Transverse colon (tissue), 4 donors: ENCODE measurements at regions not wholly inside any gene's neighbourhood (a gene's known extent, or its start where the extent isn't known, plus 50 kb on each side); places are given as distances from the start of the nearest gene placed in this dataset.

Experiments
- DNase-seq: peaks from one replicate; pipeline ENCODE4 v3.0.0-alpha.2; 2019
- H3K27ac ChIP-seq, 4 donors: fragments of 200-600 bp; sonication (generic); 2 replicates each; pipeline ENCODE4 v1.5.1; 2016 to 2018; ENCODE audit warnings: inconsistent platforms in 4 of 4
- H3K27me3 ChIP-seq: fragments of 200-600 bp; sonication (generic); 2 replicates; pipeline ENCODE4 v1.5.1; 2017; ENCODE audit warnings: inconsistent platforms
- H3K36me3 ChIP-seq, 4 donors: fragments of 200-600 bp; sonication (generic); 2 replicates each; pipeline ENCODE4 v1.5.1; 2017 to 2019; ENCODE audit warnings: inconsistent platforms in 4 of 4
- H3K4me1 ChIP-seq, 4 donors: fragments of 200-600 bp; sonication (generic); 2 replicates each; pipeline ENCODE4 v1.5.1; 2017 to 2020; ENCODE audit warnings: inconsistent platforms in 4 of 4
- H3K4me3 ChIP-seq, 4 donors: fragments of 200-600 bp; sonication (generic); 1 replicate in 1 of 4; 2 replicates in 3 of 4; pipeline versions ENCODE4 v1.5.1 to v1.6.1; 2017 to 2019; ENCODE audit warnings: inconsistent platforms in 4 of 4
- H3K9me3 ChIP-seq, 2 donors: fragments of 200-600 bp; sonication (generic); 2 replicates each; pipeline ENCODE4 v1.5.1; 2017 to 2019; ENCODE audit warnings: inconsistent platforms in 2 of 2
- CTCF ChIP-seq, 5 experiments: fragments of 200-600 bp in 3 of 5; fragments of 450-650 bp in 2 of 5; sonication (generic) in 3 of 5; IDR thresholded peaks; 1 replicate in 2 of 5; 2 replicates in 3 of 5; pipeline ENCODE4 v1.5.1; 2016 to 2017; ENCODE audit warnings: antibody characterized with exemption in 5 of 5, inconsistent platforms in 3 of 5, mild to moderate bottlenecking in 2 of 5, moderate library complexity in 1 of 5
- EP300 ChIP-seq: sonication (generic); formaldehyde crosslinking; IDR thresholded peaks from one replicate; pipeline ENCODE4 v1.6.1; 2017; ENCODE audit warnings: antibody characterized with exemption, low read depth
- POLR2A ChIP-seq: fragments of 450-650 bp; IDR thresholded peaks from one replicate; pipeline ENCODE4 v1.6.1; 2016; ENCODE audit warnings: antibody characterized with exemption, mild to moderate bottlenecking, moderate library complexity
- POLR2AphosphoS5 ChIP-seq, 3 donors: sonication (generic); formaldehyde crosslinking; IDR thresholded peaks; one replicate each; pipeline ENCODE4 v1.6.1; 2016; ENCODE audit warnings: antibody characterized with exemption in 3 of 3
- WGBS, 2 donors: methylation state at CpG; one replicate each; pipeline ENCODE4 v1.1.5; 2018; ENCODE audit warnings: low coverage in 1 of 2; 5-methylcytosine and 5-hydroxymethylcytosine counted together
- in situ Hi-C, 4 donors: fragments of 200-750 bp; cut with MboI; loops; one replicate each; pipeline versions ENCODE4 v1.15.0 to v1.15.1; 2017; ENCODE audit warnings: low sequenced_read_pairs in 3 of 4, low pct_ligation_motif_present in 1 of 4, low pct_unique_long_range_greater_than_20kb in 1 of 4
- intact Hi-C: fragments of 100-400 bp; cut with DNase I; formaldehyde crosslinking; loops from one replicate; pipeline ENCODE4 v1.15.1; 2023; ENCODE audit warnings: low total_unique reads

- Histone ChIP-seq H3K9me3 (no peaks in the 10 kb centered on the region), H3K27ac (no peak overlapping the region), H3K4me1 (no peaks in the 10 kb centered on the region), H3K27me3 (no peaks in the 10 kb centered on the region), H3K36me3 (no peaks in the 10 kb centered on the region), H3K4me3 (no peak overlapping the region)
- TF ChIP-seq POLR2A = no peak
- TF ChIP-seq POLR2AphosphoS5 (IDR thresholded peaks at IDR 0.05) = no peak
- no peak for TF ChIP-seq CTCF (IDR thresholded peaks at IDR 0.05)
- no peak for TF ChIP-seq EP300
- intact Hi-C loops (no loop called here), in situ Hi-C loops (no loop called here)
- WGBS, 2 donors = 45% methylated on average over 2 of the region's 2 CpGs
- DNase-seq = no peak
These were observed 897.2 kb upstream of the CDH2 start for GRCh38 chr18:29074147-29074546.

- in situ Hi-C loops = no loop called here
- intact Hi-C loops = no loop called here
- WGBS, 2 donors = 67 to 94% methylated on average over 2 of the region's 2 CpGs
These were observed 894.9 kb upstream of the CDH2 start for GRCh38 chr18:29071869-29072268.

GRCh38 chr18:29063346-29063745 is 886.4 kb upstream of the CDH2 start:
- H3K4me1 ChIP-seq = no peaks in the 10 kb centered on the region
- no peaks in the 10 kb centered on the region for H3K36me3 ChIP-seq
- no peak overlapping the region for H3K27ac ChIP-seq
- no peak for TF ChIP-seq POLR2A
- WGBS, 2 donors = 39 to 68% methylated on average over 2 of the region's 2 CpGs
- DNase-seq = no peak
- intact Hi-C loops (no loop called here), in situ Hi-C loops (no loop called here)
- H3K27me3 ChIP-seq = no peaks in the 10 kb centered on the region
- H3K4me3 ChIP-seq = no peak overlapping the region
- H3K9me3 ChIP-seq = no peaks in the 10 kb centered on the region

More at GRCh38 chr18:29071869-29072268, 894.9 kb upstream of the CDH2 start:
- H3K4me3 ChIP-seq = no peak overlapping the region
- H3K36me3 ChIP-seq = no peaks in the 10 kb centered on the region
- no peaks in the 10 kb centered on the region for H3K27me3 ChIP-seq
- TF ChIP-seq POLR2A (no peak), POLR2AphosphoS5 (IDR thresholded peaks at IDR 0.05) (no peak), EP300 (no peak), CTCF (IDR thresholded peaks at IDR 0.05) (no peak)
- no peaks in the 10 kb centered on the region for H3K9me3 ChIP-seq
- H3K4me1 ChIP-seq = no peaks in the 10 kb centered on the region
- no peak overlapping the region for H3K27ac ChIP-seq
- no peak for DNase-seq

- no peak overlapping the region for H3K4me3 ChIP-seq
- intact Hi-C loops = no loop called here
- no peaks in the 10 kb centered on the region for H3K27me3 ChIP-seq
- no peaks in the 10 kb centered on the region for H3K9me3 ChIP-seq
- no peaks in the 10 kb centered on the region for H3K4me1 ChIP-seq
- no peak overlapping the region for H3K27ac ChIP-seq
- TF ChIP-seq EP300 (no peak), POLR2A (no peak)
- no peaks in the 10 kb centered on the region for H3K36me3 ChIP-seq
- in situ Hi-C loops = no loop called here
- DNase-seq = no peak
These were observed 886.0 kb upstream of the CDH2 start for GRCh38 chr18:29062921-29063320.

GRCh38 chr18:29060349-29060748 is 883.4 kb upstream of the CDH2 start:
- H3K4me1 ChIP-seq = no peaks in the 10 kb centered on the region
- intact Hi-C loops (no loop called here), in situ Hi-C loops (no loop called here)
- no peaks in the 10 kb centered on the region for H3K9me3 ChIP-seq
- no peaks in the 10 kb centered on the region for H3K36me3 ChIP-seq
- no peaks in the 10 kb centered on the region for H3K27me3 ChIP-seq
- no peak overlapping the region for H3K27ac ChIP-seq
- no peak for DNase-seq
- 13 to 30% methylated on average over 1 of the region's 1 CpG for WGBS, 2 donors
- no peak for TF ChIP-seq POLR2A
- TF ChIP-seq EP300 = no peak
- no peak for TF ChIP-seq CTCF (IDR thresholded peaks at IDR 0.05)
- no peak for TF ChIP-seq POLR2AphosphoS5 (IDR thresholded peaks at IDR 0.05)
- H3K4me3 ChIP-seq = no peak overlapping the region
